Activated CD4-positive, alpha-beta T cell treated with anti-CD3 and anti-CD28 coated beads for 4 hours (primary cell): ENCODE measurements at regions not wholly inside any gene's neighbourhood (a gene's known extent, or its start where the extent isn't known, plus 50 kb on each side); places are given as distances from the start of the nearest gene placed in this dataset.

Experiments used
- DNase-seq, 2 donors: peaks; one replicate each; pipeline ENCODE4 v3.0.0-alpha.2; 2020

DNA sequence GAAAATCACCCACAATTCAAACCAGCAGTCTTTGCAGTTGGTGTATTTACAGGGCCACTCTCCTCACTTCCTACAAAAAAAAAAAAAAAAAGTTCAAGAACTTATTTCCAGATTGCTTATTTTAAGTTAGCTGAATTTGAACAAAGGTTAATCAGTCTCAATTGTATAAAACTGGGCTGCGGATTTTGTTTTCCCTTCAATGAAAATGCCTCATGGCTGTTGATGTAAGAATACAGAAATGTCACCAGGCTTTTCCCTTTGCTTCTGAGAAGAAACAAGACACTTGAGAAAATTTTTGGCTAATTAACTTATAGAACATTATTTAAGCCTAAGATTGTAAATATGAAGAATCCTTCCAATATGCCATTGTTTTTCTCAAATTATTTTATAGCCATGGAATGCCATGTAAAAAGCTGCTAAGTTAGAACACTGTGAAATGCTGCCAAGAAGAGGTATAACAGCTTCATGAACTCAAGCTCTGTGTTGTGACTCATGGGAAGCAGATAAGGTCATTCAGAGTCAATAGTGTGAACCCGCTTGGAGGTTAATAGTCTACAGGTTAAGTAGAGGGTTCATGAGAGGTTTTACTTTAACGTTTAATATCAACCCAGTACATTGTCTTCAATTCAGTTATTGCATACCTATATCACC is 84.3 kb upstream of the ABI3BP start:
- DNase-seq = no peak

DNA sequence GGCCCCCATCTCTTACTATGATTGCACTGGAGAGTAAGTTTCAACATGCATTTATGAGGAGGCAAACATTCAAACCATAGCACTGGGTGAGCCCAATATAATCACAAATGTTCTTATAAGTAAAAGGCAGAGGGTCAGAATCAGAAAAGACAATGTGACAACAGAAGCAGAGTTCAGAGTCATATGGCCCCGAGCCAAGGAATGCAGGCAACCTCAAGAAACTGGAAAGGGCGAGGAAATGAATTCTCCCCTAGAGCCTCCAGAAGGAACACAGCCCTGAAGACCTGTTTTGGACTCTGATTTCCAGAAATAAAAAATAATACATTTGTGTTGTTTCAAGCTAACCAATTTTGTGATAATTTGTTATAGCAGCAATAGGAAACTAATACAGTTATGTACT is 81.3 kb upstream of the ABI3BP start:
- no peak for DNase-seq

DNA sequence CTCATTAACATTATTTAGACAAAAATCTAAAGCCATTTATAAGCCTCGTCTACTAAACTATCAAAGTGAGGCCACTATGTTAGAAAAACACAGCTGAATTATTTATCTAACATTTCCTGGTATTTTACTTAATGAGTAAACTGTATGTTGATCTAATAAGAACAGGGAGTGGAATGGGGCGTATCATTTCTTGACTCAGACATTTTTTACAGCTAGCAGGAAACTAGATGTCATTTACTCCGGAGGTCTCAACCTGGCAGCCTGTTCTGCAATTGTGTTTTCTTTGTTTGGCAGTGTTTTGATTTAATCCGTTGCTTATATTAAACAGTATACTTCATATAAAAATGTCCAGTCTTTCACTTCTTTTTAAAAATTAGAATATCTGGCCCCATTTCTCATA is 79.1 kb upstream of the ABI3BP start:
- no peak for DNase-seq

DNA sequence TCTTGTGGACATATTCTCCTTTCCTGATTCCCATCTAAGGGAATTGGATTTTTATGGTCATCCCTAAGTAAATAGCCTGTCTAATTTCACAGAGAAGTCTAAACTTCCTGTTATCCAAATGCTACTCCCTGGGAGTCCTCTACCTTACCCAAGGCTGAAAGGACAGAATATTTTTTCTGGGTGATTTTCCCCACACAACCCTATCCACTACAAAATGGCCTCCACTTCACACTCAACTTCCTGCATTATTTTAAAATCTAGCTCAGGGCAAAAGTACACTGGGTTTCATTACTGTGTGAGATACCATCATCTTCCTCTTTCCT is 77.5 kb upstream of the ABI3BP start:
- DNase-seq = no peak

DNA sequence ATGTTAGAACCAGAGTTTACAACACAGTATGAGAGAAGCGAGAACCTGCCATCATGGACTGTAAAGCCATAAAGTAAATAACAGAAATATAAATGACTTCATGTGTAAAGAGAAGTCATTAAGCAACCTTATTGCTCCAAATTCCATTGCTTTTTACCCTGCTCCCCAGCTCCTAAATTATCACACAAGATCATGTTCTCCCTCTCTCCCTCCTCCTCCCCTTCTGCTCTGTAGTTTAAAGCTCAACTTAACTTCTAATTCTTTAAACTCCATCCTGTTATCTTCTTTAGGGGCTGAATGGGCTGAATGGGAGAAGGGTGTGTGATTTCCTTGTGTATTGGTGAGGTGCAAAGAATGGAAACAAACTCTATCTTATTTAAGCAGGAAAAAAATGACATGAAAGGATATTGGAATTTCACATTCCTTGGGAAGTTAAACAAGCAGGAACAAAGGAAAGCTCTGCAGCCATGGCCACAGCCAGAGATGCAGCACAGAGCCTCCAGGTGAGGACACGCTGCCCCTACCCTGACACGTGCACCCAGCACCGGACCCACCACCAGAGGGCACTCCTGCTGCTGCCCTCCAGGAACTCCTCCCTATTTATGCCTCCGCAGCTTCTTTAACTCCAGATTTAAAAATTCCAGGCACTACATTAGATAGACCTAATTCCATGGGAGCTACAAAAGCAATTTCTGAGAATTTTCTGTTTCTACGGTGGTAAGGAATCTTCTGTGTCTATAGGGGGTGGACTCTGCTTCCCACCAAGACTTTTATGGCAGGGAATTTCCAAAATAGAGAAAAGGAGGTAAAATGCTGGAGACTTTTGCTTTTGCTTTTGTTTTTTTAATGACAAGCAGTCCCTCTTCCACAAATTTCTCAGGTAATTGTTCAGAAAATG is 76.9 kb upstream of the ABI3BP start:
- DNase-seq = peak; percentile 42 to 52

DNA sequence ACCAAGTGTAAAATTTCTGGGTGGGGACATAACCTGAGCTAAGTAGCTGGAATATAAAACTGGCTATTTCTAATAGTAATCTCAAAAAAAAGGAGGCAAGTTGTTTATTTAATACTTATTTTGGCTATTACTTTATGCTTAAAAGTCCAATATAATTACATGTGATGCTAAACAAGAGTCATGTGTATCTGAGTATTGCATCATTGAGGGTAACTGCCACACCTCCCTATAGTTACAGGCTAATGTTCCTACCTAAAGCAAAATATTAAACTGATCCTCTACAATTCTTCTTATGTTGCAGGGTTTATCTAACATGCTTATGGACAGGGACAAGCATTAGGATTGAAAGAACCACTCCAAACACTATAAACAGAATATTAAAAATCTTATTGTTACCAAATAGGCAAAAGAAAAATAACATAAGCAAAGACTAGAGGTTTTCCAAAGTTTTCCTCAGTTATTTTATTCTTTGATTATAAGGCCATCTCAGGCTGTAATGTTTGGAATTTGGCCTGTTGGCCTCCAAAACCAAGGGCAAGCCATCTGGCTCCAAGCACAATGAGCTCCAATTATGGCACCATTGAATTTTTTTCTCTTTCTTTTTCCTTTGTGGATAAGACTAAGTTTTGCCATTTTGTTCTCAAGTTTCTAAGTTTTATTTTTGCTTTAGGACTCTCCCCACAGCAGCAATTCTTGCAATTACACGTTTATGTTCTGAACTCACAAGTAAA is 75.8 kb upstream of the ABI3BP start:
- DNase-seq = no peak

DNA sequence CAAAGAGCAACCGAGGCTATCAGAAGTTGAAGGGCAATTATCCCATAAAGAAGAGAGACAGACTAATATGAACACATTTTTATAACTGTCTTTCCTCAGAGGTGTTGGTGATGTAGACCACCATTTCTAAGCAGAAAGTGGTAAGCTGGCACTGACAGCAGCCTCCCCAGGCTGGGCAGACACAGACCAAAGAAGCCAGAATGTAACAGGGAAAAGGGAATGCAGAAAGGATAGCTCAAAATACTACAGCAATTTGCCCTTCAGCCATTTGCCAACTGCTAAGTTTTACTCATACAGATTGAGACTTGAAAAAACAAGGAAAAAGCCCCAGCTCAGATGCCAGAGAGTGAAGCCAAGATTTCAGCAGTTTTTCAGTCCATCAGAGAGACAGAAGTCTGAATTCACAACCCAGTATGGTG is 73.5 kb upstream of the ABI3BP start:
- DNase-seq = no peak

DNA sequence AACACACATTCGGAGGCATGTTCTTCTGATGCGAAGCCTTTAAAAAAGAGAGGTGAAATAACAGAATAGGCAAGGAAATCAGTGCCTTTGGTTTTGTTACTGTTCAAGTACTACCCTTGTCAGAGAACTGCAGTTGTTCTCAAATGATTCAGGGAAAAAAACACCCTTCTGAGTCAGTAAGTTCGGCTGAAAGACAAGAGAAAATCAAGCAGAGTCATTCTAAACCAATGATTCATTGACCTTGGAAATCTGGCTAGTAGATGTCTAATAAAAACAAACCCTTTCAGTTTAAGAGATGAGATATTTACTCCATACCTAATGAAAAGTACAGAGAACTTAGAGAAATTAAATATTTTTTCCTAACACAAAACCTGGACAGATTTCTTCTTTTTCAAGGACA is 72.7 kb upstream of the ABI3BP start:
- DNase-seq = no peak

DNA sequence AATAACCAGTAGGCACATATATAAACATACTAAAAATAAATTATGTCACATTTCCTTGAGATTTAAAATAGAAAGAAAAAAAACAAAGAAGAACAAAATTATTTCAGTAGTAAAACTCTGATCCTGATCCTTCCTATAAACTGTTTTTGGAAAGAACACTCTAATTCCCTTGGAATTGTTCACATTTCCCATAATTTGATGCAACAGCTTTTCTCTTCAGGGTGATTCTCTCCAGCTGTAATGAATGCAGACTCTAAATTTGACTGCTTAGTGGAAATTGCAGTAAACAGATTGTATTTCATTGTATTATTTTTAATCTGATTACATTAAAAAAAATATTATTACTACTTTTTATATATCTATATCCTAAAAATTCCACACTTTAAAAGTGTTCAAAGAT is 70.2 kb upstream of the ABI3BP start:
- DNase-seq = no peak

DNA sequence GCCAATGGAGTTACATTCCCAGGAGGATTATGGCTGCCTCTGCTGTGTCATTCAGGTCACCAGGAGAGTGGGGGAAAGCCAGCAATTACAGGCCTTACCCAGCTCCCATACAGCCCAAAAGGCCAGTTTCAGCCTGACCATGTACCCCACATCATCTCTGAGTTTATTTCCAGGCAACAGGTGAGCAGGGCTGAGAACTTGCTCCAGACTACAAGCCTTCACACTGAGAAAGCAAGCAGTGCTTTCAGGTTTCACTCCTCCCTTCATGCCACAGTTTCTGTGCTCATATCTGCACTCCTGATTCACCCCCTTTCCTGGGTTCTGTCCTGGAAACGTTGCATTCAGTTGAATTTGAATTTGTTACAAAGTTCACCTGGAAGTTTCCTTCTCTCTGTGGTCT is 68.1 kb upstream of the ABI3BP start:
- no peak for DNase-seq

DNA sequence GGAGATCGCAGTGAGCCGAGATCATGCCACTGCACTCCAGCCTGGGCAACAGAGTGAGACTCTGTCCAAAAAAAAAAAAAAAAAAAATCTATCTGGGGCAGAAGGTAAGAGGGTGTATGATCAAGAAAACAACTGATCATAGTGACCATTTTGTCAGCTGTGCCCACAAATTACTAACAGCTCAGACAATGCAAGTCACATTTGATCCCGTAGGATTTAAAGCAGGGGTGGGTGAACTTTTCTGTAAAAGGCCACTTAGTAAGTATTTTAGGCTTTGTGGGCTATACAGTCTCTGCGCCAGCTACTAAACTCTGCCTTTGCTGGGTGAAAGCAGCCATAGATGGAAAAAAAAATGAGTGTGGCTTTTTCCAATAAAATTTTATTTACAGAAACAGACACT is 57.6 kb upstream of the ABI3BP start:
- no peak for DNase-seq

DNA sequence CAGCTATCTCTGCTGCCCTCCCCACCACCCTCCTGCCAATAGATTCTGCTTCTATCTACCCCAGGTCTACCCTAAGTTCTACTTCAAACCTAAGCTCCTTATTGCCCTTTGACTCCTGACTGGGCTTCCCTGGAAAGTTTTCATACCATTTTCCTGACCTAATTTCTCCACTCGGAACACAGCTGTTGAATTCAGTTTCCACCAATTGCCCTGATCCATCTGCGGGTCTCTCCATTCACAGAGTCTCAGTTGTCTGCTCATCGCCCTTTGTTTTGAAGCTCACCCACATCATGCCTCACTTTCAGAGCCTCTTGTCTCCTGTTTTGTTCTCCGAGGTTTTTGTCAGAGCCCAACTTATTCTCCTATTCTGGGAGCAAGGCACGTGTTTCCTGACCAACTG is 56.8 kb upstream of the ABI3BP start:
- no peak for DNase-seq

DNA sequence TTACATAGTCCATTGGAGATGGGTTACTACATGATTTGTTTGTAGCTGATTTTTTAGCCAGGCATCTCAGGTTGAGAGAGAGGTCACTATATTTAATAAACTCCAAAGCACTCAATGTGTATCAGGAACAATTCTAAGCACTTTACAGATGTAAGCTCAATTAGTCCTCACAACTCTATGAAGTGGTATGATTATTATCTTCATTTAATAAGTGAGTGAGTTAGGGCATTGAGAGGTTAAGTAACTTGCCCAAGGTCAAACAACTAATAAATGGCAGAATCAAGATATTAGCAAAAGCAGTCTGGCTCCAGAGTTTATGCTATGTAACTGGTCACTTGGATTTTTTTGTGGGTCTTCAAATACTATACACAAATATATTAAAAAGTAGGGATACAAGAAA is 56.3 kb upstream of the ABI3BP start:
- no peak for DNase-seq

DNA sequence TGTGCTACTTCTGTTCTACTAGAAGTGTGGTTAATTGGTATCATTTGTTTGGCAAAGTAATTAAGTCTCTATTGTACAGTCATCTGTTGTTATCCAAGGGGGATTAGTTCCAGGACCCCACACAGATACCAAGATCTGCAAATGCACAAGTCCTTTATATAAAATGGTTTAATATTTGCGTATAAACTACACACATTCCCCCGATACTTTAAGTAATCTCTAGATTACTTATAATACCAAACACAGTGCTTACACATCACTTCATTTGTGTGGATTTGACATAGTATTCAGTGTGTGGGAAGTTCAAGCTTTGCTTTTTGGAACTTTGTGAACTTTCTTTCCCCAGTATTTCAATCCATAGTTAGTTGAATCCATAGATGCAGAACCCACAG is 50.5 kb upstream of the ABI3BP start:
- DNase-seq = no peak

DNA sequence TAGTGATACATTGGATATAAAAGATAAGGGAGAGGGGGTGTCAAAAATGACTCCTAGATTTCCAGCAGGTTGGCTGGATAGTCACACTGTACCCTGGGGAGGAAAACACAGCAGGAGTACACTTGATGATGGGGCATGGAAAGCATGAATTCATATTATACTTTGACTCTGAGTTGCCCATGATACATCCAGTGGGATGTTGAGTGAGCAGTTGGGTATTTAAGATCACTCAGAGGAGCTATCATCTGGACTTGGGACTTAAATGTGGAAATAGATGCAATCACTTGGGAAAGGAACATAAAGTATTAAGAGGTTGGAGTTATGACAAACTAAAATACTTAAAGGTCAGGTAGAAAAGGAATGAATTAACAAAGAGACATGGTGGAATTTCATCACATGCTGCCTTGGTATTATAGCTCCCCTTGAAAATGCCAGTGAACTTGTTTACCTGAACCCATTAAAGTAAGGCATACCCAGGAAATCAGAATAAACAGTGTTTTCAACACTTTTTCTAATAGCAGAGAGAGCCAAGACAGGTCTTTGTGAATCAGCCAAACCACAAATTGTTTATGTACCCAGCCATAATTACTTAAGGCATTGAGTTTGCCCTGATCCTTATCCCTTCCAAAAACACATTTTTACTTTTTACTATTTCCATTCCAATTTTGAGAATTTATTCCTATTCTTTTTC is 49.9 kb upstream of the ABI3BP start:
- DNase-seq = no peak
